ENCODE measurements at regions not wholly inside any gene's neighbourhood (a gene's known extent, or its start where the extent isn't known, plus 50 kb on each side); places are given as distances from the start of the nearest gene placed in this dataset.
"Not testable (repeated sequence)": the region's sequence is repeated elsewhere in the genome, so short reads cannot be mapped to it uniquely, and the experiment has no call there.

GRCh38 chr5:63553073-63553472 is 409.2 kb downstream of the HTR1A start:
- no peak for DNase-seq

- DNase-seq, result no peak
These were observed 426.2 kb downstream of the HTR1A start for GRCh38 chr5:63535840-63536602.

- no peak for DNase-seq
These were observed 438.0 kb downstream of the HTR1A start for GRCh38 chr5:63524281-63524680.

GRCh38 chr5:63516006-63516405 is 446.2 kb downstream of the HTR1A start:
- DNase-seq, result no peak

GRCh38 chr5:63500242-63500641 is 462.0 kb downstream of the HTR1A start:
- DNase-seq, result no peak

GRCh38 chr5:63495225-63495624 is 467.0 kb downstream of the HTR1A start:
- no peak for DNase-seq

- no peak for DNase-seq
These were observed 478.9 kb downstream of the HTR1A start for GRCh38 chr5:63483338-63483737.

- no peak for DNase-seq
These were observed 488.8 kb downstream of the HTR1A start for GRCh38 chr5:63473335-63473967.

GRCh38 chr5:63456279-63456678 is 506.0 kb downstream of the HTR1A start:
- DNase-seq, result no peak

GRCh38 chr5:63451188-63451587 is 511.1 kb downstream of the HTR1A start:
- no peak for DNase-seq

- DNase-seq, result no peak
These were observed 522.7 kb downstream of the HTR1A start for GRCh38 chr5:63439537-63439936.

- DNase-seq, result no peak
These were observed 552.5 kb downstream of the HTR1A start for GRCh38 chr5:63409737-63410136.

- DNase-seq, result no peak
These were observed 553.3 kb downstream of the HTR1A start for GRCh38 chr5:63408984-63409383.

GRCh38 chr5:63401436-63402046 is 560.7 kb downstream of the HTR1A start:
- DNase-seq, result peak; percentile 61

GRCh38 chr5:63400079-63400478 is 562.2 kb downstream of the HTR1A start:
- no peak for DNase-seq

GRCh38 chr5:63398346-63398745 is 563.9 kb downstream of the HTR1A start:
- DNase-seq, result no peak

GRCh38 chr5:63388188-63388587 is 574.1 kb downstream of the HTR1A start:
- DNase-seq, result not testable (repeated sequence)

GRCh38 chr5:63375851-63376250 is 586.4 kb downstream of the HTR1A start:
- no peak for DNase-seq

- DNase-seq, result no peak
These were observed 588.2 kb downstream of the HTR1A start for GRCh38 chr5:63374085-63374484.

- no peak for DNase-seq
These were observed 611.1 kb downstream of the HTR1A start for GRCh38 chr5:63351164-63351563.

GRCh38 chr5:63346451-63346850 is 615.8 kb downstream of the HTR1A start:
- DNase-seq, result no peak

GRCh38 chr5:63341442-63341841 is 620.8 kb downstream of the HTR1A start:
- DNase-seq, result no peak

GRCh38 chr5:63323926-63324325 is 638.3 kb downstream of the HTR1A start:
- no peak for DNase-seq

GRCh38 chr5:63314551-63314950 is 647.7 kb downstream of the HTR1A start:
- DNase-seq, result no peak

Data from dermis blood vessel endothelial cell (primary cell).